ENCODE measurements at regions not wholly inside any gene's neighbourhood (a gene's known extent, or its start where the extent isn't known, plus 50 kb on each side); places are given as distances from the start of the nearest gene placed in this dataset.

DNA sequence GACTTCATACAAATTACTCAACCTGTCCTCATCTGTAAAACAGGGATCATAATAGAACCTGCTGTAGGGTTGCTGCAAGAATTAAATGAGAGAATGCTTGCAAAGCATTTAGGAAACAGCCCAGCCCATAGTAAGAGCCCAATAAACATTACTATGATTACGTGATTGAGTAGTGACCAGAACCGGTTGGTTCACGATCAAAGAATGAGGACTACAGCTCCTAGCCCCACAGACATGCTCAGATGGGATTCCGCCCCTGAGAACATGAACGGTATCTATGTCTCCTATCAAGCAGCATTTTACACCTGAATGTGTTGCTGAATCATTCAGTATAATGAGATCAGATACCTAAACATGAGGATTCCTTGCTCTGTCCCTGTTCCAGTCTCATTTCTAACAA lies 104.8 kb upstream of the ZNF648 start (continued):
- TF ChIP-seq, protein P1, sequence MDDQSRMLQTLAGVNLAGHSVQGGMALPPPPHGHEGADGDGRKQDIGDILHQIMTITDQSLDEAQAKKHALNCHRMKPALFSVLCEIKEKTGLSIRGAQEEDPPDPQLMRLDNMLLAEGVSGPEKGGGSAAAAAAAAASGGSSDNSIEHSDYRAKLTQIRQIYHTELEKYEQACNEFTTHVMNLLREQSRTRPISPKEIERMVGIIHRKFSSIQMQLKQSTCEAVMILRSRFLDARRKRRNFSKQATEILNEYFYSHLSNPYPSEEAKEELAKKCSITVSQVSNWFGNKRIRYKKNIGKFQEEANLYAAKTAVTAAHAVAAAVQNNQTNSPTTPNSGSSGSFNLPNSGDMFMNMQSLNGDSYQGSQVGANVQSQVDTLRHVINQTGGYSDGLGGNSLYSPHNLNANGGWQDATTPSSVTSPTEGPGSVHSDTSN (CRISPR knock-in tag; IDR thresholded peaks at IDR 0.05) = no peak
- TF ChIP-seq ZNF423 (tag by site-specific recombination; IDR thresholded peaks at IDR 0.05) (no peak), ZNF169 (tag by site-specific recombination; IDR thresholded peaks at IDR 0.05) (no peak), ZNF560 (tag by site-specific recombination; IDR thresholded peaks at IDR 0.05; ENCODE audit: borderline replicate concordance) (no peak), EGR2 (tag by site-specific recombination; IDR thresholded peaks at IDR 0.05; ENCODE audit: low read depth) (no peak), ZNF561 (tag by site-specific recombination; IDR thresholded peaks at IDR 0.05; ENCODE audit: borderline replicate concordance) (no peak)
- TF ChIP-seq, protein P2, sequence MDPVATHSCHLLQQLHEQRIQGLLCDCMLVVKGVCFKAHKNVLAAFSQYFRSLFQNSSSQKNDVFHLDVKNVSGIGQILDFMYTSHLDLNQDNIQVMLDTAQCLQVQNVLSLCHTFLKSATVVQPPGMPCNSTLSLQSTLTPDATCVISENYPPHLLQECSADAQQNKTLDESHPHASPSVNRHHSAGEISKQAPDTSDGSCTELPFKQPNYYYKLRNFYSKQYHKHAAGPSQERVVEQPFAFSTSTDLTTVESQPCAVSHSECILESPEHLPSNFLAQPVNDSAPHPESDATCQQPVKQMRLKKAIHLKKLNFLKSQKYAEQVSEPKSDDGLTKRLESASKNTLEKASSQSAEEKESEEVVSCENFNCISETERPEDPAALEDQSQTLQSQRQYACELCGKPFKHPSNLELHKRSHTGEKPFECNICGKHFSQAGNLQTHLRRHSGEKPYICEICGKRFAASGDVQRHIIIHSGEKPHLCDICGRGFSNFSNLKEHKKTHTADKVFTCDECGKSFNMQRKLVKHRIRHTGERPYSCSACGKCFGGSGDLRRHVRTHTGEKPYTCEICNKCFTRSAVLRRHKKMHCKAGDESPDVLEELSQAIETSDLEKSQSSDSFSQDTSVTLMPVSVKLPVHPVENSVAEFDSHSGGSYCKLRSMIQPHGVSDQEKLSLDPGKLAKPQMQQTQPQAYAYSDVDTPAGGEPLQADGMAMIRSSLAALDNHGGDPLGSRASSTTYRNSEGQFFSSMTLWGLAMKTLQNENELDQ (tag by site-specific recombination; IDR thresholded peaks at IDR 0.05; ENCODE audit: low read depth) = no peak
- TF ChIP-seq, protein P3, sequence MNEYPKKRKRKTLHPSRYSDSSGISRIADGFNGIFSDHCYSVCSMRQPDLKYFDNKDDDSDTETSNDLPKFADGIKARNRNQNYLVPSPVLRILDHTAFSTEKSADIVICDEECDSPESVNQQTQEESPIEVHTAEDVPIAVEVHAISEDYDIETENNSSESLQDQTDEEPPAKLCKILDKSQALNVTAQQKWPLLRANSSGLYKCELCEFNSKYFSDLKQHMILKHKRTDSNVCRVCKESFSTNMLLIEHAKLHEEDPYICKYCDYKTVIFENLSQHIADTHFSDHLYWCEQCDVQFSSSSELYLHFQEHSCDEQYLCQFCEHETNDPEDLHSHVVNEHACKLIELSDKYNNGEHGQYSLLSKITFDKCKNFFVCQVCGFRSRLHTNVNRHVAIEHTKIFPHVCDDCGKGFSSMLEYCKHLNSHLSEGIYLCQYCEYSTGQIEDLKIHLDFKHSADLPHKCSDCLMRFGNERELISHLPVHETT (tag by site-specific recombination; IDR thresholded peaks at IDR 0.05) = no peak
- TF ChIP-seq, protein P4, sequence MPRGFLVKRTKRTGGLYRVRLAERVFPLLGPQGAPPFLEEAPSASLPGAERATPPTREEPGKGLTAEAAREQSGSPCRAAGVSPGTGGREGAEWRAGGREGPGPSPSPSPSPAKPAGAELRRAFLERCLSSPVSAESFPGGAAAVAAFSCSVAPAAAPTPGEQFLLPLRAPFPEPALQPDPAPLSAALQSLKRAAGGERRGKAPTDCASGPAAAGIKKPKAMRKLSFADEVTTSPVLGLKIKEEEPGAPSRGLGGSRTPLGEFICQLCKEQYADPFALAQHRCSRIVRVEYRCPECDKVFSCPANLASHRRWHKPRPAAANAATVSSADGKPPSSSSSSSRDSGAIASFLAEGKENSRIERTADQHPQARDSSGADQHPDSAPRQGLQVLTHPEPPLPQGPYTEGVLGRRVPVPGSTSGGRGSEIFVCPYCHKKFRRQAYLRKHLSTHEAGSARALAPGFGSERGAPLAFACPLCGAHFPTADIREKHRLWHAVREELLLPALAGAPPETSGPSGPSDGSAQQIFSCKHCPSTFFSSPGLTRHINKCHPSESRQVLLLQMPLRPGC (tag by site-specific recombination; IDR thresholded peaks at IDR 0.05) = no peak

DNA sequence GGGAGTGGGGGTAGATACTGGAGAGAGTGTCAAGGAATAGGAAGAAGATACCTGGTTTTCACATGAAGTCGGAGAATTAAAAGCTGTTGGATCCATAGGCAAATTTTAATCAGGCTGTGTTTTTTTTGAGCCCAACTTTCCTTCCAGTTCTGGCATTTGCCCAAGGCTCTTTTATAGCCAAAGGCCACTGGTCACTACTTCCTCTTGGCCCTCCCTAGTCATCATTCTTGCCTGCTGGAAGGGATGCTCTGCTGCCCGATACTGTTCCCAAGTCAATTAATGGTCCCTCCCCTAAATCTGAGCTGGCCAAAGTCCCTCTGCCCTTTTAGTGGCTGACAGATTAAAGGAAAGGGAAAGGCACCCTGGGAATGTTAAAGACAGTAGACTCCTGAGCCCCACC lies 102.8 kb upstream of the ZNF648 start:
- ChIA-PET POLR2A (no interaction called here), CTCF (interaction anchor here (0.6 to 0.8 kb wide), 2 partner anchors 21 to 191 kb away, joined by 3 read pairs; no protein-coding TSS in a partner anchor)
- Histone ChIP-seq H3K36me3 (ENCODE audit: control insufficient read depth in 2 of 2, insufficient read depth in 1 of 2, low read length in 2 of 2) (no peaks in the 10 kb centered on the region), H3K27ac (ENCODE audit: extremely low read depth, low read depth, low read length) (no peak overlapping the region), H3K9me3 (ENCODE audit: control insufficient read depth, insufficient read depth, low read depth, low read length) (no peaks in the 10 kb centered on the region), H3K4me3 (ENCODE audit: low read depth, low read length) (no peak overlapping the region), H3K4me1 (ENCODE audit: control insufficient read depth, insufficient read depth, low read length) (no peaks in the 10 kb centered on the region)
- TF ChIP-seq ZNF777 (tag by site-specific recombination; IDR thresholded peaks at IDR 0.05; ENCODE audit: borderline replicate concordance) = no peak

DNA sequence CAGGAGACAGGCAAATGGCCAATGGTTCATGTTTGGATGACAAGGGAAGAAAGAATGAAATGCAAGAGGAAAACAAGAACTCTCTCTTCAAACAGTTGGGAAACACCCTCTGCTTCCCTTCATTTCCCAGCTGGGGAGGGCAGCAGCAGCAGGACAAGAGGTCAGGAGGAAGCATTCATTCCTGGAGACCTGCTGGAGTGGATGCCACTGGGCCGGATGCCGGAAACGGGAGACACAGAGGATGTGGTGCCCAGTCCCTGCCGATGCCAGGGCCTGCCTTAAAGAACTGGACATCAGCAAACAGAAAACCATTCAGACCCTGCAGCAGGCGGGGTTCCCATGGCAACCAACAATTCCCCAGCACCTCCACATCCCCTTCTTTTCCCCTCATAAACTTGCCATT lies 102.3 kb upstream of the ZNF648 start:
- ChIA-PET CTCF (interaction anchor here (0.6 kb wide), 1 partner anchor 191 kb away, joined by 3 read pairs; no protein-coding TSS in a partner anchor), POLR2A (no interaction called here)
- Histone ChIP-seq H3K4me3 (ENCODE audit: low read depth, low read length) (no peak overlapping the region), H3K36me3 (ENCODE audit: control insufficient read depth in 2 of 2, insufficient read depth in 1 of 2, low read length in 2 of 2) (no peaks in the 10 kb centered on the region), H3K4me1 (ENCODE audit: control insufficient read depth, insufficient read depth, low read length) (no peaks in the 10 kb centered on the region), H3K27ac (ENCODE audit: extremely low read depth, low read depth, low read length) (no peak overlapping the region), H3K9me3 (ENCODE audit: control insufficient read depth, insufficient read depth, low read depth, low read length) (no peaks in the 10 kb centered on the region)
- TF ChIP-seq ZNF221 (tag by site-specific recombination; IDR thresholded peaks at IDR 0.05; ENCODE audit: borderline replicate concordance) (no peak), ZNF830 (tag by site-specific recombination; IDR thresholded peaks at IDR 0.05; ENCODE audit: low read depth) (no peak), ZNF623 (tag by site-specific recombination; IDR thresholded peaks at IDR 0.05) (no peak), ZSCAN30 (tag by site-specific recombination; IDR thresholded peaks at IDR 0.05) (no peak), ZNF37A (tag by site-specific recombination; IDR thresholded peaks at IDR 0.05) (no peak), ZNF19 (tag by site-specific recombination; IDR thresholded peaks at IDR 0.05; ENCODE audit: low read depth) (no peak), ZNF777 (tag by site-specific recombination; IDR thresholded peaks at IDR 0.05; ENCODE audit: borderline replicate concordance) (no peak), ZNF560 (tag by site-specific recombination; IDR thresholded peaks at IDR 0.05; ENCODE audit: borderline replicate concordance) (no peak), ZNF521 (tag by site-specific recombination; IDR thresholded peaks at IDR 0.05) (no peak), SP7 (tag by site-specific recombination; IDR thresholded peaks at IDR 0.05) (no peak)
- TF ChIP-seq, protein P5, sequence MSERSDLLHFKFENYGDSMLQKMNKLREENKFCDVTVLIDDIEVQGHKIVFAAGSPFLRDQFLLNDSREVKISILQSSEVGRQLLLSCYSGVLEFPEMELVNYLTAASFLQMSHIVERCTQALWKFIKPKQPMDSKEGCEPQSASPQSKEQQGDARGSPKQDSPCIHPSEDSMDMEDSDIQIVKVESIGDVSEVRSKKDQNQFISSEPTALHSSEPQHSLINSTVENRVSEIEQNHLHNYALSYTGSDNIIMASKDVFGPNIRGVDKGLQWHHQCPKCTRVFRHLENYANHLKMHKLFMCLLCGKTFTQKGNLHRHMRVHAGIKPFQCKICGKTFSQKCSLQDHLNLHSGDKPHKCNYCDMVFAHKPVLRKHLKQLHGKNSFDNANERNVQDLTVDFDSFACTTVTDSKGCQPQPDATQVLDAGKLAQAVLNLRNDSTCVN (tag by site-specific recombination; optimal IDR thresholded peaks at IDR 0.05) = no peak
- TF ChIP-seq, protein P6, sequence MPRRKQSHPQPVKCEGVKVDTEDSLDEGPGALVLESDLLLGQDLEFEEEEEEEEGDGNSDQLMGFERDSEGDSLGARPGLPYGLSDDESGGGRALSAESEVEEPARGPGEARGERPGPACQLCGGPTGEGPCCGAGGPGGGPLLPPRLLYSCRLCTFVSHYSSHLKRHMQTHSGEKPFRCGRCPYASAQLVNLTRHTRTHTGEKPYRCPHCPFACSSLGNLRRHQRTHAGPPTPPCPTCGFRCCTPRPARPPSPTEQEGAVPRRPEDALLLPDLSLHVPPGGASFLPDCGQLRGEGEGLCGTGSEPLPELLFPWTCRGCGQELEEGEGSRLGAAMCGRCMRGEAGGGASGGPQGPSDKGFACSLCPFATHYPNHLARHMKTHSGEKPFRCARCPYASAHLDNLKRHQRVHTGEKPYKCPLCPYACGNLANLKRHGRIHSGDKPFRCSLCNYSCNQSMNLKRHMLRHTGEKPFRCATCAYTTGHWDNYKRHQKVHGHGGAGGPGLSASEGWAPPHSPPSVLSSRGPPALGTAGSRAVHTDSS (tag by site-specific recombination; IDR thresholded peaks at IDR 0.05) = no peak
- TF ChIP-seq, protein P7, sequence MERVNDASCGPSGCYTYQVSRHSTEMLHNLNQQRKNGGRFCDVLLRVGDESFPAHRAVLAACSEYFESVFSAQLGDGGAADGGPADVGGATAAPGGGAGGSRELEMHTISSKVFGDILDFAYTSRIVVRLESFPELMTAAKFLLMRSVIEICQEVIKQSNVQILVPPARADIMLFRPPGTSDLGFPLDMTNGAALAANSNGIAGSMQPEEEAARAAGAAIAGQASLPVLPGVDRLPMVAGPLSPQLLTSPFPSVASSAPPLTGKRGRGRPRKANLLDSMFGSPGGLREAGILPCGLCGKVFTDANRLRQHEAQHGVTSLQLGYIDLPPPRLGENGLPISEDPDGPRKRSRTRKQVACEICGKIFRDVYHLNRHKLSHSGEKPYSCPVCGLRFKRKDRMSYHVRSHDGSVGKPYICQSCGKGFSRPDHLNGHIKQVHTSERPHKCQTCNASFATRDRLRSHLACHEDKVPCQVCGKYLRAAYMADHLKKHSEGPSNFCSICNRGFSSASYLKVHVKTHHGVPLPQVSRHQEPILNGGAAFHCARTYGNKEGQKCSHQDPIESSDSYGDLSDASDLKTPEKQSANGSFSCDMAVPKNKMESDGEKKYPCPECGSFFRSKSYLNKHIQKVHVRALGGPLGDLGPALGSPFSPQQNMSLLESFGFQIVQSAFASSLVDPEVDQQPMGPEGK (tag by site-specific recombination; IDR thresholded peaks at IDR 0.05) = no peak

Data from HEK293 (cell line).